22Rv1 (cell line): ENCODE measurements at regions not wholly inside any gene's neighbourhood (a gene's known extent, or its start where the extent isn't known, plus 50 kb on each side); places are given as distances from the start of the nearest gene placed in this dataset.

Experiments used
- ZFX ChIP-seq: fragments of 450-650 bp; IDR thresholded peaks from 2 replicates; pipeline ENCODE4 v1.6.1; 2017; ENCODE audit warnings: antibody characterized with exemption, borderline replicate concordance
- TF ChIP-seq, protein P1 (sequence below): fragments of 450-650 bp; IDR thresholded peaks from 2 replicates; pipeline ENCODE4 v1.5.1; 2017; ENCODE audit warnings: mild to moderate bottlenecking

DNA sequence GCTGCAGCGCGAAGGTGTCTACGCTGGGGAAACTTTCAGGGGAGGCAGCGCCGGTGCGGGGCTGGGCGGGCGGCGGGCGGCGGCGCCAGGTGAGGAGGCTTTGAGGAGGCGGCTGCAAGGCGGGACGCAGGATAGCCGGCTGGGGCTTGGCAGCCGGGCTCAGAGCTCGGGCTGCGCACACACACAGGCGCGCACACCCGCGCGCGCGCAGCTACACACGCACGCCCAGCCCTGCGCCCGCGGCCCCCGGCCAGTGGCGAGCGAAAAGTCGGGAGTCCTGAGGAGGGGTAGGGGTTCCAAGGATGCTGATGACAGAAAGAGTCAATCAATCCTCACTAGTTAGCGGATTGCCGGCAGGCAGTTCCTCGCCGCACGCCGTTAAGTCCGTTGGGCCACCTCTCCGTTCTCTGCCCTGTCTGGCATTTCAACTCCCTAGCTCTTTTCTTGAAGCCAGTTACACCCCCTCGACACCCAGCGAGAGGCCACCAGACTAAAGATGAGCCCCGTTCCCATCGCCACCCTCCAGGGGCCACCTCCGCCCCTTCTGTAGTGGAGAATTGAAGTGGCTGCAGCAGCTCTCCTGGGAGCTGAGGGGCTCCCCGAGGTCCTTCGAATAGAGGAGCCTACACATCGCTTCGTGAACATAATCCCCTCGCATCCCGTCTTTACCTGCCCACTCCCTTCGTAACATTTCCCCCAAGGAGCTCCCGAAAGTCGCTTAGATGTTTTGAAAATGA, 1640.3 kb upstream of the C9orf72 start, which contains the start of gene LINGO2:
- TF ChIP-seq, protein P1, sequence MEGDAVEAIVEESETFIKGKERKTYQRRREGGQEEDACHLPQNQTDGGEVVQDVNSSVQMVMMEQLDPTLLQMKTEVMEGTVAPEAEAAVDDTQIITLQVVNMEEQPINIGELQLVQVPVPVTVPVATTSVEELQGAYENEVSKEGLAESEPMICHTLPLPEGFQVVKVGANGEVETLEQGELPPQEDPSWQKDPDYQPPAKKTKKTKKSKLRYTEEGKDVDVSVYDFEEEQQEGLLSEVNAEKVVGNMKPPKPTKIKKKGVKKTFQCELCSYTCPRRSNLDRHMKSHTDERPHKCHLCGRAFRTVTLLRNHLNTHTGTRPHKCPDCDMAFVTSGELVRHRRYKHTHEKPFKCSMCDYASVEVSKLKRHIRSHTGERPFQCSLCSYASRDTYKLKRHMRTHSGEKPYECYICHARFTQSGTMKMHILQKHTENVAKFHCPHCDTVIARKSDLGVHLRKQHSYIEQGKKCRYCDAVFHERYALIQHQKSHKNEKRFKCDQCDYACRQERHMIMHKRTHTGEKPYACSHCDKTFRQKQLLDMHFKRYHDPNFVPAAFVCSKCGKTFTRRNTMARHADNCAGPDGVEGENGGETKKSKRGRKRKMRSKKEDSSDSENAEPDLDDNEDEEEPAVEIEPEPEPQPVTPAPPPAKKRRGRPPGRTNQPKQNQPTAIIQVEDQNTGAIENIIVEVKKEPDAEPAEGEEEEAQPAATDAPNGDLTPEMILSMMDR: no peak
- no peak for TF ChIP-seq ZFX
